HL-60 (cell line): ENCODE measurements at regions not wholly inside any gene's neighbourhood (a gene's known extent, or its start where the extent isn't known, plus 50 kb on each side); places are given as distances from the start of the nearest gene placed in this dataset.

Source experiments
- DNase-seq, 2 experiments: peaks; one replicate each; pipeline ENCODE4 v3.0.0-alpha.2; 2010 to 2020; ENCODE audit warnings: low read depth in 1 of 2, low spot score in 1 of 2
- H3K27ac ChIP-seq: fragments of 250-450 bp; sonication (Bioruptor Pico); replicated peaks from 2 replicates; pipeline ENCODE4 v1.5.1; 2020; ENCODE audit warnings: mild to moderate bottlenecking, moderate library complexity
- H3K27me3 ChIP-seq: fragments of 250-450 bp; sonication (Bioruptor Pico); 2 replicates; pipeline ENCODE4 v1.5.1; 2021; ENCODE audit warnings: mild to moderate bottlenecking, moderate library complexity; ENCODE audit not compliant: insufficient read depth, poor library complexity, severe bottlenecking
- H3K4me3 ChIP-seq: replicated peaks from 2 replicates; pipeline ENCODE4 v1.5.1; 2011; ENCODE audit warnings: mild to moderate bottlenecking, control low read depth, low read length; ENCODE audit not compliant: insufficient read depth
- CTCF ChIP-seq: IDR thresholded peaks from one replicate; pipeline ENCODE4 v1.5.1; 2011; ENCODE audit warnings: low read length, control low read depth, inconsistent platforms; ENCODE audit not compliant: insufficient read depth
- GABPA ChIP-seq: IDR thresholded peaks from 2 replicates; pipeline ENCODE4 v1.6.1; 2012; ENCODE audit warnings: low read depth
- POLR2AphosphoS5 ChIP-seq: IDR thresholded peaks from 2 replicates; pipeline ENCODE4 v1.6.1; 2012; ENCODE audit warnings: low read depth
- REST ChIP-seq: IDR thresholded peaks from 2 replicates; pipeline ENCODE4 v1.6.1; 2012; ENCODE audit warnings: low read depth; ENCODE audit not compliant: insufficient replicate concordance
- SPI1 ChIP-seq: IDR thresholded peaks from 2 replicates; pipeline ENCODE4 v1.6.1; 2012; ENCODE audit warnings: low read depth, mild to moderate bottlenecking, borderline replicate concordance

- DNase-seq = no peak
- TF ChIP-seq REST (no peak), SPI1 (no peak), GABPA (no peak), CTCF (no peak), POLR2AphosphoS5 (no peak)
- H3K27me3 ChIP-seq = no peaks in the 10 kb centered on the region
- H3K27ac ChIP-seq = no peak overlapping the region
- H3K4me3 ChIP-seq = no peak overlapping the region
These were observed 958.2 kb downstream of the PCDH7 start for GRCh38 chr4:31678356-31678755.

GRCh38 chr4:31682796-31683195, 962.6 kb downstream of the PCDH7 start:
- TF ChIP-seq SPI1 (no peak), REST (no peak), CTCF (no peak), GABPA (no peak), POLR2AphosphoS5 (no peak)
- Histone ChIP-seq H3K4me3 (no peak overlapping the region), H3K27ac (no peak overlapping the region), H3K27me3 (no peaks in the 10 kb centered on the region)
- DNase-seq = no peak

GRCh38 chr4:31687717-31688342, 967.7 kb downstream of the PCDH7 start:
- no peak for DNase-seq
- H3K4me3 ChIP-seq = no peak overlapping the region
- TF ChIP-seq REST = no peak
- TF ChIP-seq GABPA = no peak
- no peak for TF ChIP-seq SPI1
- H3K27ac ChIP-seq = no peak overlapping the region
- no peaks in the 10 kb centered on the region for H3K27me3 ChIP-seq
